GM12891 (cell line): ENCODE measurements at regions not wholly inside any gene's neighbourhood (a gene's known extent, or its start where the extent isn't known, plus 50 kb on each side); places are given as distances from the start of the nearest gene placed in this dataset.

Experiments used
- POLR2A ChIP-seq: IDR thresholded peaks from 2 replicates; pipeline ENCODE4 v1.6.1; 2011; ENCODE audit warnings: low read depth, low read length, control low read depth
- POLR2AphosphoS5 ChIP-seq: IDR thresholded peaks from 2 replicates; pipeline ENCODE4 v1.6.1; 2011; ENCODE audit warnings: low read depth, low read length, control low read depth
- SPI1 ChIP-seq: IDR thresholded peaks from 2 replicates; pipeline ENCODE4 v1.6.1; 2011; ENCODE audit warnings: low read depth, low read length, control low read depth
- TAF1 ChIP-seq: IDR thresholded peaks from 2 replicates; pipeline ENCODE4 v1.6.1; 2011; ENCODE audit warnings: low read depth, low read length, control low read depth

GRCh38 chr3:16803019-16803418 lies 81.7 kb upstream of the PLCL2 start:
- TF ChIP-seq POLR2AphosphoS5 (no peak), POLR2A (no peak), TAF1 (no peak), SPI1 (no peak)
